ENCODE measurements at regions not wholly inside any gene's neighbourhood (a gene's known extent, or its start where the extent isn't known, plus 50 kb on each side); places are given as distances from the start of the nearest gene placed in this dataset.

DNA sequence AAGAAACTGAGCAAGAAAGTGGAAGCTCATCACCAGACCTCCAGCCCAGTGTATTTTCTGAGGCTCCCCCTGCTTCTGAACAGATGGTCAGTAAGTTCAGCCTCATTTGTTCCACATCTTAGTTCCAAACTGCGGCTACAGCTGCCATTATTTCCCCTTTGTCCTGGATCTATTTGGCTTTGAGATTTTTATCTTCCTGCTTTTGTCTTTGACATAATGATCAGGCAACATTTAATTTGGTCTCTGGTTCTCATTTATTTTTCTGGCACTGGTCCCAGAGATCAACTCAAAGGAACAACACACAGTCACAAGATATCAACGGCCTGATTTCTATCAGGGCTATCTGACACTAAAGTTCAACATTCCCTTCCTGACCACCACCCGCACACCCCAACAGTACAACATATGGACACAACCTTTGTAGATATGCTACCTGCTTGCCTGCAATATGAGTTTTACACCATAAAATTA, 137.5 kb downstream of the FAM76B start:
- no peak for ATAC-seq (ENCODE audit: low FRiP score)
- DNase-seq (ENCODE audit: low spot score), result no peak
- TF ChIP-seq, protein P1, sequence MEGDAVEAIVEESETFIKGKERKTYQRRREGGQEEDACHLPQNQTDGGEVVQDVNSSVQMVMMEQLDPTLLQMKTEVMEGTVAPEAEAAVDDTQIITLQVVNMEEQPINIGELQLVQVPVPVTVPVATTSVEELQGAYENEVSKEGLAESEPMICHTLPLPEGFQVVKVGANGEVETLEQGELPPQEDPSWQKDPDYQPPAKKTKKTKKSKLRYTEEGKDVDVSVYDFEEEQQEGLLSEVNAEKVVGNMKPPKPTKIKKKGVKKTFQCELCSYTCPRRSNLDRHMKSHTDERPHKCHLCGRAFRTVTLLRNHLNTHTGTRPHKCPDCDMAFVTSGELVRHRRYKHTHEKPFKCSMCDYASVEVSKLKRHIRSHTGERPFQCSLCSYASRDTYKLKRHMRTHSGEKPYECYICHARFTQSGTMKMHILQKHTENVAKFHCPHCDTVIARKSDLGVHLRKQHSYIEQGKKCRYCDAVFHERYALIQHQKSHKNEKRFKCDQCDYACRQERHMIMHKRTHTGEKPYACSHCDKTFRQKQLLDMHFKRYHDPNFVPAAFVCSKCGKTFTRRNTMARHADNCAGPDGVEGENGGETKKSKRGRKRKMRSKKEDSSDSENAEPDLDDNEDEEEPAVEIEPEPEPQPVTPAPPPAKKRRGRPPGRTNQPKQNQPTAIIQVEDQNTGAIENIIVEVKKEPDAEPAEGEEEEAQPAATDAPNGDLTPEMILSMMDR (IDR thresholded peaks at IDR 0.05), result no peak

DNA sequence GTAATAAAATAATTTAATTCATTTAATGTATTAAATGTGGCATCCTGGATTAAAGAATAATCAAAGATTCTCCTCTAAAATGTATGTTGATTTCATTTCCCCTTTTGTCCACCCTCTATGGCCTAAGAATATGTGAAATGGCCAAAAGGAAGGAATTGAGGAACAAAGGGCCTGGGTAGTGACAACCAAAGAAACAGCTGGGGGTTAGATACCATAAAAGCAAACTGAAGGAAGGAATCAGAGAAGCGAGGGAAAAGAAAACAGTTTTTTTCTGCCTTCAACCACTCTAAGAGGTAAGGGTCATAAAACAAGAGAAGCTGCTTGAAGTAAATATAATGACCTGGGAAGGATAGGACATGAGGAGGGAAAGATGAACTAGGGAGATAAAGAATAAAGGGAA, 139.3 kb downstream of the FAM76B start:
- TF ChIP-seq, protein P1 (IDR thresholded peaks at IDR 0.05), result no peak
- ATAC-seq (ENCODE audit: low FRiP score), result no peak

DNA sequence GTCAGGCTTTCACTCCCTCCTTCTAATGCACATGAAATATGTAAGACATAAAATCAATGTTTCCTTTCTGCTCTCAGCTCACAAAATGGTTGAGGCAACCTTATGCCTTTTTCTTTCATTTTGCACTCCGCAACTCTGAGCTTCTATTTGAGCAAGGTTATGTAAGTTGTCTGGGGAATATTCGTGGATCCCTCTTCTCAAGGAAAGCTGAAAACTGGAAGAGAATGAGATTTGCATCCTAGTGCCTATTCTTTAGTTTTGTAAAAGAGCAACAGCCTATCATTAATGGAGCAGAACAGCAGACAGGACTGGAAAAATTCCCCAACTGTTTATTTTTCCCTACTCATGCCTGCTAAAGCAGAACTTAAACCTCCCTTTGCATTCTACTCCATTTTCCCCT, 141.7 kb downstream of the FAM76B start:
- TF ChIP-seq, protein P1 (IDR thresholded peaks at IDR 0.05), result no peak
- no peak for ATAC-seq (ENCODE audit: low FRiP score)

More for the DNA sequence above, 139.3 kb downstream of the FAM76B start:
- DNase-seq (ENCODE audit: low spot score), result no peak

DNA sequence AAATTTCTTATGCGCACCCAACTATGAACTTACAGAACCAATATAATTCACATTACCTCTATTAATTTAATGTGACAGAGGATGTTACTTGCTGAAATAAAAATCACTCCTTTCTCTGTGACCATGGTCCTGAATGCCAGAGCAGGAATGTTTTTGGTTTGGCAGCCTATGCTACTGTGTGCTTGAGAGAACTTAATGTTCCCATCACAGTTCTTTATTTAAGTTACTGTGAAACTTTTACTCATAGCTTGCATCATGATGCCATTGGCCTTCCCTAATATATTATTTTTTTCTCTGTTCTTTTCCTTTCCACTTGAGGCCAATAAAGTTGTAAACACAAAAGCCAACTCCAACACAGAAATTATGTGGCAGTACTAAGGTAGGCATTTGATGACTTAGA, 142.2 kb downstream of the FAM76B start:
- DNase-seq (ENCODE audit: low spot score) (no peak), ATAC-seq (ENCODE audit: low FRiP score) (no peak)
- TF ChIP-seq, protein P1 (IDR thresholded peaks at IDR 0.05), result no peak

More for the DNA sequence above, 141.7 kb downstream of the FAM76B start:
- no peak for DNase-seq (ENCODE audit: low spot score)

DNA sequence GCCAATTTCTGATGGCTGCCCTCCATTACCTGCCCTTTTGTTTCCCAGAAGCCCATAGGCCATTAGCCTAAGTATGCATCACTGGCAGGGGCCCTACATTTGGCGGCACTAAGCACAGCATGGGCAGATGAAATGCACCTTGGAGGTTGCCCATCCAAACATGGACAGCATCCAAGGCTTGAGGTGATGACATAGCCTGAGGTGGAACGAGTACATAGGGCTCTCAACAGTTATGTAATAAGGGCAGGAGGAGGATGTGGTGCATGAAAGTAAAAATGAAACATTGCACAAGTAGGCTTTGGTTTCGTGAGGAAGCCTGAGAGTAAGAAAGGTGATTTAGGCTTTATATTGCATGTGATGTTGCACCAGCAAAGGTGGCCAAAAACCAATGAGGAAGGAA, 148.1 kb downstream of the FAM76B start:
- TF ChIP-seq, protein P1 (IDR thresholded peaks at IDR 0.05), result no peak
- ATAC-seq (ENCODE audit: low FRiP score) (peak; percentile 75), DNase-seq (ENCODE audit: low spot score) (no peak)

DNA sequence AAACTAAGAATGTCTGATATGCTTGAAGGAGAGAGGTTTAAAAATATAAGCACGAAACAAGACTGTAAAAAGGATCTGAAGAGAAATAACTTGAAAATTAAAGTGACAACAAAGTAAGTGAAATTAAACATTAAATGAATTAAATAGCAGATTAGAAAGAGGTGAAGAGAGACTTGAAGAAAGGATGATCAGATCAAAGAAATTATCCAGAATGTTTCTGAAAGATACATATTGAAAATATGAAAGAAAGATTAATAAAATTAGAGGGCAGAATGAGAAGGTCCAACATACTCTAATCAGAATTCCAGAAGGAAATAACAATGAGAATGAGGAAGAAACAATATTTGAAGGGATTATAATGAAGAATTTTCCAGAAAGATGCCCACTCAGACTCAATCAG, 151.1 kb downstream of the FAM76B start:
- ATAC-seq (ENCODE audit: low FRiP score) (no peak), DNase-seq (ENCODE audit: low spot score) (no peak)
- TF ChIP-seq, protein P1 (IDR thresholded peaks at IDR 0.05), result no peak

DNA sequence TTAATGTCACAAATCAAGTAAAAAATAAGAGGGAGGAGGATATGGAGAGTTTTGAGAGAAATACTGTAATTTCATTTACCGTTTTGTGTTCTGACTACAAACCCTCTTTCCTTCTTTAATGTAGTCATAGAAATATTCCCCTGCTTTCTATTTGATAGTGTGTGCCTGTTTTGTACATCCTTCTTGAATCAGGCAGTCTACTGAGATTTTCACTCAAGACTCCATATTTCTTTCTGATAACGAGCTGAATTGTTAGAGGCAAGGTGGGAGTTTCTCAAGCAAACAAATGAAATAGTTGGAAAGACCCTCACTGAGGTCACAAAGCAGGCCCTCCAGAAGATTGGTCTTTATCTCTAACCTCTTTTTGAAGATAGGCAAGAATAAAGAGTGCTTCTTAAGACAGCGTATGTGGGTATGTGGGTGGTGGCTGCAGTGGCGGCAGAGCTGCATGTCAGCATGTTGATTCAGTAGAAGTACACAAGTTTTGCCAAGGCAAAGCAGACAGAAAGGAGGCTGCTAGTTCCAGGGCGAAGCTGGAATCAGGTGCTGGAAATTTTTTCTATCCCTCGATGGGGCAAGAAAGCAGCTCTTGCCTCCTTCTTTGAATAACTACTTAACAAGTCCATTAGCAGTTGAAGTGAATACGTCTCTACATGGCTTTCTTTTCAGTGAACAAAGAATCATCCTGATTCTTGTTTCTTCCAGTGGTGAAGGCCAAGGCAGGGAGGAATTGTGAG, 164.2 kb downstream of the FAM76B start:
- TF ChIP-seq, protein P1 (IDR thresholded peaks at IDR 0.05), result no peak
- ATAC-seq (ENCODE audit: low FRiP score) (no peak), DNase-seq (ENCODE audit: low spot score) (no peak)
